ENCODE measurements at regions not wholly inside any gene's neighbourhood (a gene's known extent, or its start where the extent isn't known, plus 50 kb on each side); places are given as distances from the start of the nearest gene placed in this dataset.
"Not testable (repeated sequence)": the region's sequence is repeated elsewhere in the genome, so short reads cannot be mapped to it uniquely, and the experiment has no call there.

GRCh38 chr6:2579241-2579761 is 171.4 kb downstream of the MYLK4 start:
- H3K4me1 Mint-ChIP-seq (ENCODE audit: unreplicated experiment), result peaks cover 3% of the 10 kb centered on the region
- peaks cover 3% of the 10 kb centered on the region for H3K36me3 Mint-ChIP-seq (ENCODE audit: unreplicated experiment)
- H3K27me3 Mint-ChIP-seq (ENCODE audit: unreplicated experiment), result peaks cover 3% of the 10 kb centered on the region
- no peak overlapping the region for H3K27ac Mint-ChIP-seq (ENCODE audit: unreplicated experiment)
- no peak for DNase-seq (ENCODE audit: extremely low spot score, unreplicated experiment)
- H3K9me3 Mint-ChIP-seq (ENCODE audit: unreplicated experiment), result peaks cover 15% of the 10 kb centered on the region
- no peak for TF ChIP-seq CTCF (IDR thresholded peaks at IDR 0.05)
- H3K4me3 Mint-ChIP-seq (ENCODE audit: unreplicated experiment), result no peak overlapping the region

- Mint-ChIP-seq H3K27me3 (ENCODE audit: unreplicated experiment) (peaks cover 3% of the 10 kb centered on the region), H3K36me3 (ENCODE audit: unreplicated experiment) (peaks cover 3% of the 10 kb centered on the region), H3K9me3 (ENCODE audit: unreplicated experiment) (peaks cover 16% of the 10 kb centered on the region), H3K27ac (ENCODE audit: unreplicated experiment) (no peak overlapping the region), H3K4me3 (ENCODE audit: unreplicated experiment) (no peak overlapping the region), H3K4me1 (ENCODE audit: unreplicated experiment) (peaks cover 3% of the 10 kb centered on the region)
- no peak for DNase-seq (ENCODE audit: extremely low spot score, unreplicated experiment)
- TF ChIP-seq CTCF (IDR thresholded peaks at IDR 0.05), result no peak
These were observed 172.0 kb downstream of the MYLK4 start for GRCh38 chr6:2578767-2579166.

GRCh38 chr6:2576499-2576898 is 174.2 kb downstream of the MYLK4 start:
- Mint-ChIP-seq H3K4me1 (ENCODE audit: unreplicated experiment) (peaks cover 3% of the 10 kb centered on the region), H3K36me3 (ENCODE audit: unreplicated experiment) (peaks cover 3% of the 10 kb centered on the region), H3K4me3 (ENCODE audit: unreplicated experiment) (no peak overlapping the region), H3K9me3 (ENCODE audit: unreplicated experiment) (peaks cover 21% of the 10 kb centered on the region), H3K27me3 (ENCODE audit: unreplicated experiment) (no peaks in the 10 kb centered on the region), H3K27ac (ENCODE audit: unreplicated experiment) (no peak overlapping the region)
- DNase-seq (ENCODE audit: extremely low spot score, unreplicated experiment), result no peak
- TF ChIP-seq CTCF (IDR thresholded peaks at IDR 0.05), result no peak

- no peak for TF ChIP-seq CTCF (IDR thresholded peaks at IDR 0.05)
- peaks cover 3% of the 10 kb centered on the region for H3K4me1 Mint-ChIP-seq (ENCODE audit: unreplicated experiment)
- peaks cover 21% of the 10 kb centered on the region for H3K9me3 Mint-ChIP-seq (ENCODE audit: unreplicated experiment)
- H3K4me3 Mint-ChIP-seq (ENCODE audit: unreplicated experiment), result no peak overlapping the region
- peaks cover 3% of the 10 kb centered on the region for H3K36me3 Mint-ChIP-seq (ENCODE audit: unreplicated experiment)
- no peaks in the 10 kb centered on the region for H3K27me3 Mint-ChIP-seq (ENCODE audit: unreplicated experiment)
- no peak for DNase-seq (ENCODE audit: extremely low spot score, unreplicated experiment)
- H3K27ac Mint-ChIP-seq (ENCODE audit: unreplicated experiment), result no peak overlapping the region
These were observed 175.5 kb downstream of the MYLK4 start for GRCh38 chr6:2575236-2575635.

- not testable (repeated sequence) for DNase-seq (ENCODE audit: extremely low spot score, unreplicated experiment); H3K4me3 Mint-ChIP-seq (ENCODE audit: unreplicated experiment); H3K4me1 Mint-ChIP-seq (ENCODE audit: unreplicated experiment); H3K27ac Mint-ChIP-seq (ENCODE audit: unreplicated experiment); H3K36me3 Mint-ChIP-seq (ENCODE audit: unreplicated experiment); H3K27me3 Mint-ChIP-seq (ENCODE audit: unreplicated experiment)
- H3K9me3 Mint-ChIP-seq (ENCODE audit: unreplicated experiment), result peaks cover 34% of the 10 kb centered on the region
These were observed 181.3 kb downstream of the MYLK4 start for GRCh38 chr6:2569420-2569819.

DNA sequence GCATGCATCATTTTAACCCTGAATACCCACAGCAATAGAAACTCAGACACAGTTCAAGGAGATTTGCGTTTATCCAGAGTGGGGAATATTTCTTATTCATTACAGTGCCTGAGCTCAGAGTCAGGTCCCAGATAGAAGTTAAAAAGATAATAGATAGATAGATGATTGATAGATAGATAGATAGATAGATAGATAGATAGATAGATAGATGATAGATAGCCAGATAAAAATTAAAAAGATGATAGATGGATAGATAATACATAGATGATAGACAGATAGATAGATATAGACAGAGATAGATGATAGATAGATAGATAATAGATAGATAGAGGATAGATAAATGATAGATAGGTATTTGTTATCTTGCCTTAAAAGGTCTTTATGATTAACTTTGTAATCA is 184.7 kb downstream of the MYLK4 start:
- Mint-ChIP-seq H3K36me3 (ENCODE audit: unreplicated experiment) (no peaks in the 10 kb centered on the region), H3K4me3 (ENCODE audit: unreplicated experiment) (no peak overlapping the region), H3K27me3 (ENCODE audit: unreplicated experiment) (peaks cover 5% of the 10 kb centered on the region), H3K4me1 (ENCODE audit: unreplicated experiment) (peaks cover 14% of the 10 kb centered on the region), H3K9me3 (ENCODE audit: unreplicated experiment) (peaks cover 24% of the 10 kb centered on the region), H3K27ac (ENCODE audit: unreplicated experiment) (no peak overlapping the region)
- DNase-seq (ENCODE audit: extremely low spot score, unreplicated experiment), result no peak
- TF ChIP-seq CTCF (IDR thresholded peaks at IDR 0.05), result no peak

All from osteocyte (in vitro differentiated cells).